CD4-positive, alpha-beta T cell (primary cell): ENCODE measurements at regions not wholly inside any gene's neighbourhood (a gene's known extent, or its start where the extent isn't known, plus 50 kb on each side); places are given as distances from the start of the nearest gene placed in this dataset.

Source experiments
- ATAC-seq: fragments of 200-7000 bp; cut with Tn5 transposase; one replicate; pipeline ENCODE4 v1.10.0; 2022; ENCODE audit warnings: mild to moderate bottlenecking; ENCODE audit not compliant: poor library complexity
- CTCF ChIA-PET: fragments of 350-600 bp; sonication (Branson Sonifier 250); formaldehyde crosslinking; loops from one replicate; lab custom pipeline; 2021; ENCODE audit warnings: antibody characterized with exemption, inconsistent platforms; lab: Charles Lee
- POLR2A ChIA-PET: fragments of 350-600 bp; sonication (Branson Sonifier 250); formaldehyde crosslinking; loops from one replicate; lab custom pipeline; 2021; ENCODE audit warnings: antibody characterized with exemption, inconsistent platforms; lab: Charles Lee
- DNase-seq, 14 experiments: peaks; one replicate each; pipeline ENCODE4 v3.0.0-alpha.2; 2013 to 2020; ENCODE audit warnings: mixed read lengths in 2 of 14
- H3K27ac ChIP-seq, 2 donors: one replicate each; pipeline versions ENCODE4 v1.5.1 to v1.7.0; 2013; ENCODE audit warnings: low read length in 2 of 2, low read depth in 1 of 2, mild to moderate bottlenecking in 1 of 2
- H3K27me3 ChIP-seq, 2 experiments: 1 replicate in 1 of 2; 2 replicates in 1 of 2; pipeline versions ENCODE4 v1.6.1 to v1.7.0; 2013; ENCODE audit warnings: low read length in 2 of 2, control low read depth in 1 of 2, mild to moderate bottlenecking in 1 of 2, moderate library complexity in 1 of 2; ENCODE audit not compliant: insufficient read depth in 2 of 2, control insufficient read depth in 1 of 2
- H3K36me3 ChIP-seq: one replicate; pipeline ENCODE4 v1.6.1; 2013; ENCODE audit warnings: low read length, control low read depth; ENCODE audit not compliant: insufficient read depth
- H3K4me1 ChIP-seq: one replicate; pipeline ENCODE4 v1.6.1; 2013; ENCODE audit warnings: low read length, control low read depth; ENCODE audit not compliant: insufficient read depth
- H3K4me3 ChIP-seq: one replicate; pipeline ENCODE4 v1.5.1; 2013; ENCODE audit warnings: mild to moderate bottlenecking, low read length, moderate library complexity
- H3K9me3 ChIP-seq, 2 experiments: 1 replicate in 1 of 2; 2 replicates in 1 of 2; pipeline versions ENCODE4 v1.6.1 to v1.7.0; 2013; ENCODE audit warnings: low read length in 2 of 2, mild to moderate bottlenecking in 2 of 2, control low read depth in 1 of 2, moderate library complexity in 1 of 2; ENCODE audit not compliant: control insufficient read depth in 1 of 2, insufficient read depth in 1 of 2
- H3K27ac Mint-ChIP-seq: one replicate; pipeline ENCODE4 v1.8.0; 2020; ENCODE audit warnings: mixed read lengths
- H3K27me3 Mint-ChIP-seq: one replicate; pipeline ENCODE4 v1.8.0; 2021; ENCODE audit warnings: mixed read lengths
- H3K36me3 Mint-ChIP-seq: one replicate; pipeline ENCODE4 v1.8.0; 2021; ENCODE audit warnings: low read depth, mixed read lengths
- H3K4me1 Mint-ChIP-seq: one replicate; pipeline ENCODE4 v1.8.0; 2021; ENCODE audit warnings: low read depth, mixed read lengths
- H3K4me3 Mint-ChIP-seq: one replicate; pipeline ENCODE4 v1.8.0; 2020; ENCODE audit warnings: mild to moderate bottlenecking, mixed read lengths
- H3K9me3 Mint-ChIP-seq: one replicate; pipeline ENCODE4 v1.8.0; 2020; ENCODE audit warnings: mixed read lengths
- intact Hi-C, 2 experiments: fragments of 100-400 bp; cut with DNase I in 1 of 2; cut with micrococcal nuclease in 1 of 2; formaldehyde crosslinking; loops; one replicate each; pipeline versions ENCODE4 v1.15.1 to v1.9.0; 2023 to 2025; cut with DNase I, micrococcal nuclease
- TF ChIP-seq, protein P1 (sequence below): fragments of 200-600 bp; IDR thresholded peaks from one replicate; pipeline ENCODE4 v1.8.0; 2022; ENCODE audit warnings: antibody characterized with exemption, mild to moderate bottlenecking

DNA sequence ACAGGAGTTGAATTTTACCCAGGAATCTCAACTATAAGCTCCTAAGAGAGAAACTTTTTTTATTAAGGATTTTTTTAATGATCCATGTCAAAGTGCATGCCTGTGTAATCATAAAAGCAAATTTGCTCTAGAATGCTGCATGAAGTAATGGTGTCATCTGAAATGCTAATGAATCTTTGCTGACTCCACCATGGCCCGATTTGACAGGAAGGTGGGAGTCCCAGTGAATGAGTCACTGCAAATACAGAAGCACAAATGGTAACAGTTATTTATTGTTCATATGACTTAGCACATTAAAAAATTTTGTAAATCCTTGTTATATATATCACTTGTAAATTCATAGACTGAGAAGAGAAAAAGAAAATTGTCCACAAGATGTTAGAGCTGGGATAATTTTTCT, 341.3 kb downstream of the RASEF start:
- H3K4me3 ChIP-seq = no peak overlapping the region
- intact Hi-C loops = no loop called here
- no peaks in the 10 kb centered on the region for H3K4me1 ChIP-seq
- Mint-ChIP-seq H3K27ac (no peak overlapping the region), H3K9me3 (no peaks in the 10 kb centered on the region), H3K4me1 (no peaks in the 10 kb centered on the region), H3K4me3 (no peak overlapping the region), H3K27me3 (no peaks in the 10 kb centered on the region), H3K36me3 (no peaks in the 10 kb centered on the region)
- no peaks in the 10 kb centered on the region for H3K27me3 ChIP-seq
- TF ChIP-seq, protein P1, sequence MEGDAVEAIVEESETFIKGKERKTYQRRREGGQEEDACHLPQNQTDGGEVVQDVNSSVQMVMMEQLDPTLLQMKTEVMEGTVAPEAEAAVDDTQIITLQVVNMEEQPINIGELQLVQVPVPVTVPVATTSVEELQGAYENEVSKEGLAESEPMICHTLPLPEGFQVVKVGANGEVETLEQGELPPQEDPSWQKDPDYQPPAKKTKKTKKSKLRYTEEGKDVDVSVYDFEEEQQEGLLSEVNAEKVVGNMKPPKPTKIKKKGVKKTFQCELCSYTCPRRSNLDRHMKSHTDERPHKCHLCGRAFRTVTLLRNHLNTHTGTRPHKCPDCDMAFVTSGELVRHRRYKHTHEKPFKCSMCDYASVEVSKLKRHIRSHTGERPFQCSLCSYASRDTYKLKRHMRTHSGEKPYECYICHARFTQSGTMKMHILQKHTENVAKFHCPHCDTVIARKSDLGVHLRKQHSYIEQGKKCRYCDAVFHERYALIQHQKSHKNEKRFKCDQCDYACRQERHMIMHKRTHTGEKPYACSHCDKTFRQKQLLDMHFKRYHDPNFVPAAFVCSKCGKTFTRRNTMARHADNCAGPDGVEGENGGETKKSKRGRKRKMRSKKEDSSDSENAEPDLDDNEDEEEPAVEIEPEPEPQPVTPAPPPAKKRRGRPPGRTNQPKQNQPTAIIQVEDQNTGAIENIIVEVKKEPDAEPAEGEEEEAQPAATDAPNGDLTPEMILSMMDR = no peak
- ATAC-seq (no peak), DNase-seq (no peak)
- H3K36me3 ChIP-seq = no peaks in the 10 kb centered on the region
- no peaks in the 10 kb centered on the region for H3K9me3 ChIP-seq
- no peak overlapping the region for H3K27ac ChIP-seq
- ChIA-PET CTCF (interaction anchor here (0.9 kb wide), 1 partner anchor 9 kb away, joined by 3 read pairs; no protein-coding TSS in a partner anchor), POLR2A (no interaction called here)

DNA sequence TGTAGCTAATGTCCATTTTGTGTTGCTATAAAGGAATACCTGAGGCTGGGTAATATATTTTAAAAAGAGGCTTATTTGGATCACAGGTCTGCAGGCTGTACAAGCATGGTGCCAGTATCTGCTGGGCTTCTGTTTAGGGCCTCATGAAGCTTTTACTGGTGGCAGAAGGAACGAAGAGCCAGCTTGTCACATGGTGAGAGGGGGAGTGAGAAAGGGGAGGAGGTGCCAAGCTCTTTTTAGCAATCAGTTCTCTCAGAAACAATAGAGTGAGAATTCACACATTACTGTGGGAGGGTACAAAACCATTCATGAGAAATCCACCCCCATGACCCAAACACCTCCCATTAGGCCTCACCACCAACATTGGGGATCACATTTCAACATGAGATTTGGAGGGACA, 340.9 kb downstream of the RASEF start:
- intact Hi-C loops = no loop called here
- Histone ChIP-seq H3K36me3 (no peaks in the 10 kb centered on the region), H3K4me3 (no peak overlapping the region), H3K27ac (no peak overlapping the region), H3K9me3 (no peaks in the 10 kb centered on the region), H3K4me1 (no peaks in the 10 kb centered on the region), H3K27me3 (no peaks in the 10 kb centered on the region)
- ATAC-seq (no peak), DNase-seq (no peak)
- TF ChIP-seq, protein P1 = no peak
- Mint-ChIP-seq H3K36me3 (no peaks in the 10 kb centered on the region), H3K9me3 (no peaks in the 10 kb centered on the region), H3K4me1 (no peaks in the 10 kb centered on the region), H3K27me3 (no peaks in the 10 kb centered on the region), H3K4me3 (no peak overlapping the region), H3K27ac (no peak overlapping the region)
- ChIA-PET POLR2A (no interaction called here), CTCF (interaction anchor here (0.9 kb wide), 1 partner anchor 10 kb away, joined by 3 read pairs; no protein-coding TSS in a partner anchor)

DNA sequence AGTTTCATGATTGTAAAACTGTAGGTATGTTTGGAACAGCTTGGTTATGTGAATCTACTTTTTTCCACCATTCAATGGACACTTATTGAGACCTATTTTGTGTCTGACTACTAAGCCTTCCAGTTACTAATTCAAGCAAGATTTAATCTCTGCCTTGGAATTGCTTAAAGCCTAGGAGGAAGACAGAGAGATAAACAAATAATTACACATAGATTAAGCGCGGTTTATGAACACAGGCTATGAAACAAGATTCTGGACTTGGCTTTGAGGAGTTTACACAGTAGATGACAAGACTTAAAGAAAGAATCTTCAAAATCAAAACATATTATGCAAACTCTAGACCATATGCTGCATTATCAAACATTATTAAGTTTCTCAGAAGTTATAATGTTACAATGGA, 340.4 kb downstream of the RASEF start:
- Mint-ChIP-seq H3K4me3 (no peak overlapping the region), H3K27ac (no peak overlapping the region), H3K36me3 (no peaks in the 10 kb centered on the region), H3K27me3 (no peaks in the 10 kb centered on the region), H3K9me3 (no peaks in the 10 kb centered on the region), H3K4me1 (no peaks in the 10 kb centered on the region)
- TF ChIP-seq, protein P1 = no peak
- intact Hi-C loops = no loop called here
- ChIA-PET POLR2A (no interaction called here), CTCF (no interaction called here)
- Histone ChIP-seq H3K4me3 (no peak overlapping the region), H3K4me1 (no peaks in the 10 kb centered on the region), H3K36me3 (no peaks in the 10 kb centered on the region), H3K27me3 (no peaks in the 10 kb centered on the region), H3K9me3 (no peaks in the 10 kb centered on the region), H3K27ac (no peak overlapping the region)
- DNase-seq = no peak
- ATAC-seq = no peak
